ENCODE measurements at regions not wholly inside any gene's neighbourhood (a gene's known extent, or its start where the extent isn't known, plus 50 kb on each side); places are given as distances from the start of the nearest gene placed in this dataset.

GRCh38 chr3:163048881-163049280 lies 1552.3 kb downstream of the OTOL1 start:
- no peak for DNase-seq

GRCh38 chr3:163056874-163057497 lies 1560.4 kb downstream of the OTOL1 start:
- DNase-seq = no peak

- DNase-seq = no peak
These were observed 1561.6 kb downstream of the OTOL1 start for GRCh38 chr3:163058031-163058854.

GRCh38 chr3:163071713-163072112 lies 1575.1 kb downstream of the OTOL1 start:
- DNase-seq = no peak

Data from CD4-positive, alpha-beta T cell treated with Interleukin-15 for 1 hour (primary cell).